GM19025 (cell line): ENCODE measurements at regions not wholly inside any gene's neighbourhood (a gene's known extent, or its start where the extent isn't known, plus 50 kb on each side); places are given as distances from the start of the nearest gene placed in this dataset.

Source experiments
- ATAC-seq: cut with Tn5 transposase; IDR thresholded peaks from one replicate; pipeline ENCODE4 v1.9.1; 2021; ENCODE audit warnings: mild to moderate bottlenecking, low read depth, moderate library complexity; ENCODE audit not compliant: unreplicated experiment

DNA sequence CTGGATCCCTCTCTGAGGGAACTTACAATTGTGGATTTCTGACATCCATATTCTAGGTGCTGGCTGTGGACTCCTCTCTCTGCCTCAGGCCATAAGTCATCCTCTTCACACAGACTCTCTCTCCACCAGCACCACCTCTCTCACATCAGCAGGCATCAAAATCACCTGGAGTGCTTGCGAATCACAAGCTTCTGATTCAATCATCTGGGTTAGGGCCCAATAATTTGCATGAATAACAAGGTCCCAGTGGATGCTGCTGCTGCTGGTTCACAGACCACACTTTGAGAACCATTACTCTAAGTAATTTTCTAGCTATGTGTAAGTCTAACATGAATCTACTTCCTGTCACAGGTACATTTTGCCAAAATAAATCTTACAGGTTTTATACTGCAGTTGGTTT is 214.9 kb downstream of the DSEL start:
- no peak for ATAC-seq

DNA sequence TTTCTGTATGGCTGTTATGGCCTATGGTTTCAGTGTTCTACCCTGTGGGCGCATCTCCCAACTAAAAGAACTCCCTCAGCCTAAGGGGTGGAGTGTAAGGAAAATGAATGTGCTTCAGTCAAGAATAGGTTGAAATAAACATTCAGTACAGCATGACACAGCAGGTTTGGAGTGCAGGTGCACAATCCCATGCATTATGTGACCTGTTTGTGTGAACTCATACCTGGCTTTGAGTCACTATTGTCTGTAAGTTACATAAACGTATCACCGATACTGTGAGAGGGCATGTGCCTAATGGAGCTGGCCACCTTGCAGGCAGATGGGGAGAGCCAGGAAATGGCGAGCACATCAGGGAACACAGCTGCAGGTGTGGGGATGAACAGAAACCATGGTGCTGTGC is 216.0 kb downstream of the DSEL start:
- ATAC-seq, result no peak

DNA sequence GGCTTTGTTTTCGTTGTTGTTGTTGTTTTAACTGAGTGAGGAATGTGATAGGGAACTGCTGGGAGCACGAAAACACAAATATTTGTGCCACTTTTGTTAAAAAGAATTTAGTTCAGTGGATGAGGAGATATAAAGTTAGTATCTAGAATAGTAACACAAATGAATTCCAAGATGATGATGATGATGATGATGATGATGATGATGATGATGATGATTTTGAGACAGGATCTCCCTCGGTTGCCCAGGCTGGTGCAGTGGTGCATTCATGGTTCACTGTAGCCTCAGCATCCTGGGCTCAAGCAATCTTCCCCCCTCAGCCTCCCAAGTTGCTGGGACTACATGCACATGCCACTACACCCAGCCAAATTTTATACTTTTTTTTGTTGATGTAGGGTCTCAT is 223.7 kb downstream of the DSEL start:
- no peak for ATAC-seq

DNA sequence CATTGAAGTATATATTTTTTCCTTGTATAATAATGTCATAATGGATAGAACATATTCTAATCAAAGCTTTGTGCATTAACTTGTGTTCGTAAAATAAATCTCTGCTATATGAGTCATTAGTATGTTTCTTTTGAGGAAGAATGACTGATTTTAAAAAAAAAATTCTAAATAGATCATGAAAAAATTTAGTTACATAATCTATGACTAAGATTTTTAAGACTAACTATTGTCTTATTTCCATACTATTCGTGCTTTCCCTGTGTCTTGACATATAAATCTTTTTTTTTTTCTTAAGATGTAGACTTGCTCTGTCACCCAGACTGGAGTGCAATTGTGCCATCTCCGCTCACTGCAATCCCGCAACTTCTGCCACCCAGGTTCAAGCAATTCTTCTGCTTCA is 226.1 kb downstream of the DSEL start:
- ATAC-seq, result no peak

DNA sequence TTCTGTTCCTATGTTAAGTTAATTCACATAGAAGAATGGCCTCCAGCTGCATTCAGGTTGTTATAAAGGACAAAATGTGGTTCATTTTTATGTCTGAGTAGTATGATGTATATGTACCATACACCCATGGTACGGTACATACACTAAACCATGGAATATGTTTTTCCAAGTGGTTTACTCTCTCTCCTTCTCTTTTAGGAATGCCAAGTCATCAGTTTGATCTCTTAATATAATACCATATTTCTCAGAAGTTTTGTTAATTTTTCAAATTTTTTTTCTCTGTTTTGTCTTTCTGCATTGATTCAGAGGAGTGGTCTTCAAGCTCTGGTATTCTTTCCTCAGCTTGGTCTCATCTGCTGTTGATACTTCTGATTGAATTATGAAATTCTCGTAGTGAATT is 230.9 kb downstream of the DSEL start:
- no peak for ATAC-seq

DNA sequence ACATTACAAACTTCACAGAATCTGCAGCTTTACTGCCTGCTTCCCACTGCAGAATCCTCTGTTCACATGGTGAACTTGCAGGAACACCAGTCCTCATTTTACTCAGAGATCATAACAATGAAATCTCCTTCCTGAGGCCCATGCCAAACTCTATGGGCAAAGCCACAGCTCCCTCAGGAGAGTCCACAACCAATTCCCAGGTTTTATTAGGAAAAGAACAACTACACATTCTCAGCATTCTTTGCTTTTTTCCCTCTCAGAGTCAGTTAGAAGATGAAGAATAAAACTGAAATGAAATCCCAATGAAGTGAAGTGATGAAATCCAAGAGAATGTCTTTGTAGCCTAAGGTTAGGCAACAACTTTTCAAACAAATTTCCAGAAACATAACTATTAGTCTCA is 233.7 kb downstream of the DSEL start:
- no peak for ATAC-seq

DNA sequence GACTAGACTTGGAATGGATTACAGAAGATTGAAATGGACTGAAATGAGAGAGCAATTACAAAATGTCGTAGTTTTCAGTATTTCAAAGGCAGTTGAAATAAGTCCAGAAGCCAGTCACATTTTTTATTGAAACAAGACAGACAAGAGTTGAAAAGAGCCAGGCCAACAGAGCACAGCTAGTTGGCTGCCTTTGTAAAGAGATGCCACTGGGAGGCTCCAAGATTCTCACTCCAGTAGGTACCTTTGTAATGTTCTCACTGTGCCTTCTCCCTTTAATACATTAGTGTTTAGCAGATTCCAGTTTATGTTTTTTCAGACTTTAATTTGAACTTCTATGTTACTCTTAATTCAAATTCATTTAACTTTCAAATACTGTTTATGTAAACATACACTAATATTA is 234.8 kb downstream of the DSEL start:
- ATAC-seq, result no peak

DNA sequence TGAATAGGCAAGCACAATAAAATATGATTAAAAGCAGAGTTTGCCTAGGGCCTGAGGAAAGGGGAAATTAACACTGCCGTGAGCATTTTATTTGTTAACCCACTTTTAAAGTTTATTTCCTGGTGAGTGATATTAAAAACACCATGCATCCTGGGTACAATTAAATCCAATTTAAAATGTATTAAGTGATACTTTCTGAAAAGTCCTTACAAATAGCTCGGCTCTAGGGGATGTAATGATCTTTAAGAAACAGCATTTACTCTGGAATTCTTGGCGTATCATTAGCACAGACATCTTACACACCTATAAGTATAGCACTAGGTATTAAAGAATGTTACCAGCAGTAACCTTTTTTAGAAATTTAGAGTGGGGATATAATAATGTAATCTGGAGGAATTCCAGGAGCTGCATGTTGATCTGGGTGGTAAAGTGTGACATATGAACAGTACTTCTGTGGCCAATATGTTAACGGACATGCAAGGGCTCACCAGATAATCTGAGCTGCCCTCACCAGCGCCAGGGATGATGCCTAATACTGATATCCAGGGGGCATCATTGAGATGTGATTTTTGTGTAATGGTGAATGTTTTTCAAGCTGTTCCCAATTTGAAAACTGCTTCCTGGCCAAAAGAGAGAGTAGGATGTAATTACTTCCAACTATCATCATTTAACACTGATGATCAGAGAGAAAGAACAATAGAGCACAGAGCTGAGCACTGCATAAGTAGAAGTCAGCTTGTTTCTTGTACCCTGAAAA is 235.9 kb downstream of the DSEL start:
- no peak for ATAC-seq

DNA sequence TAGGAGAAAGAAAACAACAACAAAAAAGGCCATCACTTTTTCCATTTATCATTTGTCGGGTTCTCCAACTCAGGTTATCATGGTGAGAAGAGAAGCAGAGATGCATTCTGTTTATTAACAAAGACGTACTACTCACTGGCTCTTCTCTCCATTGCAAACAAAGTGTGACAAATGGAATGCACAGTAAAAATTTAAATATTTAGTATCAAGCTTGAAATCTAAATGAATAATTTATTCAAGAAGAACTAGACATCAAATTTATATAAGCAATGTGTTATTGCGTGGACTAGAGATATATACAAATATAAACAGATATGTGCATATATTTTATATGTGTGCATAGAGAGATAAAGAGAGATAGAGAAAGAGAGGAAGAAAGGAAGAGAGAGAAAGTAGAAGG is 236.5 kb downstream of the DSEL start:
- no peak for ATAC-seq

DNA sequence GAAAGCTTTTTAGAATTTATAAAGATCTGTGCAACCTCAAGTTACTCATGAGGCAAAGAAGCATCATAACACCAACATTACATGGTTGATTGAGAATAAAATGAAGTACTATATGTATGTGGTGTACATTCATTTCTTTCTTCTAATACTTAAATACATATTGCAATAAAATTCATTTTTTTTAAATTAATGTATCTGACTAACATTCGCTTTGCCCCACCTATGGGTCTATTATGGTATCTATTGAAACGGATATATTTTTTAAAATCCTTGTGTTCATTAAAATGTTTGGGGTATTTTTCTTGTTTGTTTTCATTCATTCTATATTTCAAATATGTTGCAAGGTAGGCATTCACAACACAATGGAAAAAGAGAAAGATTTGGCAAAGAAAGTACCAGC is 237.5 kb downstream of the DSEL start:
- no peak for ATAC-seq

DNA sequence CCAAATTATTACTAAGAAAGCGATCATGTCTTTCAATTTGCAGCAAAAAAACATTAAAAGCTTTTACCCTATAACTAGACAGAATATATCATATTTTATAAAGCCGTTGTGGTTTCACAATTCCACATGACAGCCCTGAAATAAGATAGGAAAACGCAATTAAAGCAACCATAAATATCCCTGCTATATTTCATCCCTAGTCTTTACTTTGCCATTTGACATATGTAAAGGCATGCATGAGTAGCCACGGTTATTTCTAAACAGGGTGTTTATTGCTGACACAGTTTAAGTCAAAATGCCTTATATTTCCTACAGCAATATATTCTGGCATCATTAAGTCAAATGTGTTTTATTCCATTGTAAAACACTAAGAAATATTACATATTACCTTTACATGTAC is 239.9 kb downstream of the DSEL start:
- no peak for ATAC-seq

DNA sequence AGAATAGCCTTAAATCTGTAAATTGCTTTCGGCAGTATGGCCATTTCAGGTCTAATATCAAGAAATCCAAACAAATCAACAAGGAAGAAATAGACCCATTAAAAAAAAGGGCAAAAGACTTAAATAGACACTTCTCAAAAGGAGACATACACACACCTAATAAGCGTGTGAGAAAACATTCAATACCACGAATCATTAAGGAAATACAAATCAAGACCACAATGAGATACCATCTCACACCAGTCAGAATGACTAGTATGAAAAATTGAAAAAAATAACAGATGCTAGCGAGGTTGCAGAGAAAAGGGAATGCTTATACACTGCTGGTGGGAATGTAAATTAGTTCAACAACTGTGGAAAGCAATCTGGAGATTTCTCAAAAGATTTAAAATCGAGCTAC is 243.2 kb downstream of the DSEL start:
- no peak for ATAC-seq

DNA sequence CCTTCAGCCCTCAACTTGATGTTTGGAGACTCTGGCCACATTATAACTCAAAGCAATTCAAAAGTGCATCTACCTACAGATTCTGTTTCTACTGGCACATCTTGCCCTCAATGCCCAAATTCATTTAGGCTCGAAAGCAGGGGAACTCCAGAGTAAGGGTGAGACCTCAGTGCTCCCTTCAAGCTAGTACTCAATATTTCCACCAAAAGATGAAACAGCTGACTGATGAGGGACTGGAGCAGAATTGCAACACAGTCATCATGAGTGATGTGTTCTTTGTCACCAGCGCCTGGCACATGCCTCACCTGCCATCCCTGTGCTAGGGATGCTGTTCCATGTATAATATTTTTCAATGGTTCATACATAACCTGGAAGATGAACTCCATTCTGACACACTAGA is 247.3 kb downstream of the DSEL start:
- no peak for ATAC-seq

DNA sequence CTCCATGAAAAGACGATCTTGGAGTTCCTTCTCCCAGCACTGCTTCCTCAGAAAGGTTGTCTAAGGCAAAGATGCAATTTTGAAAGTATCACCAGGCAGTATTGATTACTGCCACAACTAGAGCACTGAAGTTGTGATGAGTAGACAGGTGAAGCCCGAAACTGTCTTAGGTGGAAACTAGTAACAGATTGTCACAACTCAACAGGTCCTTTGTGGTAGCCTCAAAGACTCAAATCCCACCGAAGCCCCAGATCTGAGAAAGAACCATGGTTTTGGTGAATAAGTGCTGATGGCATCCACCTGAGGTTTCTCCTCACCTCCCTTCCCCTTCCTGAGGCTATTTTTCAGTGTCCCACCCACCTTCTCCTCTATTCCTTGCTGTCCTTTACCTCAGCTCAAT is 248.0 kb downstream of the DSEL start:
- no peak for ATAC-seq

DNA sequence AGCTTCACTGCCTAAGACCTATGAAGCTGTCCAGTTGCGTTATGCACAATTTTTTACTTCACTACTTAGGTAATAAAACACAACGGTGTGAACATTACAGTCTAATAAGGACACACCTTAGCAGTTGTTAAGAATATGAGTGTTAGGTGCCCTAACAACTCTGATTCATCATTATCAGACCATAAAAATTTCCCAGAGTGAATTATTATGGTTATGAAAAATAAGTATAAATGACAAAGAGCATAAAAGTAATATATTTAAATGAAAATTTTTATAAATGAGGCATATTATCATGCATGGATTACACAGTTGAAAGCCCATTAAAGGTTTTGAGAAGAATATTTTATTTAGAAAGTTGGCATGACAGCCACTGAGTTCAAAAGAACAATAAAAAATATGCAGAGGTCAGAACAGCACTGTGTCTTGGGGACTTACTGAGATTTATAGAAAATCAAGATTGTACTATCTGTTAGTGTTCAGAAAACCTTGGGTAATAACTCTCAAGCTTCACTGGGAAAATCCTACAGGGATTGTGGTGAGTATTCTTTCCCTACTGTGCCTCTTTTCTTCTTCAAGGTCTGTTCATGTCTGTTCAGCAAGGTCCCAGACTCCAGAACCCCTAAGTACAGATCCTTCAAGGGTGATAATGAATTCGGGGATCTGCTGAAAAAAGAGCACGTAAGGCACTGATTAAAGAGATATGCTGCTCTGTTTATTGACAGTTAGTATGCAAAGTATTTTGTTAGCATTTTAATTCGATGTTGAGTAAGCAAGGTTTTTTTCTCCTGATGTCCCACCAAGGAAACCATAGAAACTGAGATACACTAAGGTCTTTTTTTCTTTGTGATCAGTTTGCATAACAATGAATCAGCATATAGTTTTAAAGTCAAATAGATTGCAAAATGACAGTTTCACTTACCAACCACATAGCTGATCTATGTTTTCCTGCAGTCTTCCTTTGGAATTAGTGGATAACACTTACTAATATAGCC is 250.0 kb downstream of the DSEL start:
- no peak for ATAC-seq

DNA sequence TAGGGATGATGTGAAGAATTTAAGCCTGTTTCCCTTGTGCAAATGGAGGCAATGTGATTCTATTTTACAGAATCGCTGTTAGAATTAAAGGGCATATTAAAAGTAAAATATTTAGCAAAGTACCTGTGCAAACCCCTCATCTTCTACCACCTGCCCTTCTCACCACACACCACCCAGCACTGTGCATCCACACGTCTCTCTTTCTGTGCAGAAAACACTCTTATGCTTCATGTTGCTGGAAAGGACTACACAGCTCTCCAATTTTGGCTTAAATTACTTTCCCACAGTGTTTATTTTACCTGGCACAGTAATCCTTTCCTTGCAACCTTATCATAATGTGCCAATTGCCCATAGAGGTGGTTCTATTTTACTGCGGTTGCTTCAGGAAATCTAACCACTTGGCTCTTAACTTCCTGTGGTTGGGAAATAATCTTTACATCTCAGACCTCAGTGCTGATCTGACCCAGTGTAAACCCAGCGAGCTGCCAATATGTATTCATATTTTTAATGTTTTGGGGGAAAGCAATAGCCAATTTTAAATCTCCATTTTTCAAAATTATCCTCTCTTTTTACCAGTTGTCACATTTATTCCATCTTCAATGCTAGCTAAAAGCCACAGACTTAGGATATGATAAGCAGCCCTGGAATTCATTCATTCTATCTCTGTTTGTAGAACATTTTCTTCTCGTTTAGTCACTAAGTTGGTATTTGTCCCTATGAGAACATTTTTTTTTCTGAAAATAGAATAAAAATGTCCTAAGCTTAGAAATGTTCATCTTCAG is 250.9 kb downstream of the DSEL start:
- ATAC-seq, result no peak

DNA sequence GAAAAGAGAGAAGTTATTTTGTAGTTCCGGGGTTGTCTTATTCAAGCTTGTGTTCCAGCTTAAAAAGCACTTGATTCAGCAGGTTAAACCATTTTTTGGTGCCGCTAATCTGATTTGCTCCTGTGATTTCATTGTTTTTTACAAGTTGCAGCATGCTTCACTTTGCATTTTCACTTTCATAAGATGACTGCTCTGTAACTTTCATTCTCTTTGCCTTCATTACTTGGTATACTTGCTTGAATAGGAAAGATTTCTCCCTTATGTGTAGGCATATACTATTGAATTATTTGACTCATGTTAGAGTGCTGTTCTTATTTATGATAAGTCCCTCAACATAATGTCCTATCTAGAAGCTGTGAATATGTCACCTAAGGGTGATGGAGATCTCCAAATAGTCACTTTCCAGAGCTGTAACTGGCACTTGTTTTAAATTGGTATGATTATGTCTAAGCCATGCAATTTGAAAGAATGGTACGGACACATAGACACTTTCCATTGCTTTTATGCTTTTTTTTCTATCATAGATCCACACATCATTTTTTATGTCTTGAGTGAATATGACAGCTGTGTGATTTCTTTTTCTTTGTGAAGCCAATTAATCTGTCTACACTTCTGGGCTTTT is 254.5 kb downstream of the DSEL start:
- ATAC-seq, result peak; percentile 41

DNA sequence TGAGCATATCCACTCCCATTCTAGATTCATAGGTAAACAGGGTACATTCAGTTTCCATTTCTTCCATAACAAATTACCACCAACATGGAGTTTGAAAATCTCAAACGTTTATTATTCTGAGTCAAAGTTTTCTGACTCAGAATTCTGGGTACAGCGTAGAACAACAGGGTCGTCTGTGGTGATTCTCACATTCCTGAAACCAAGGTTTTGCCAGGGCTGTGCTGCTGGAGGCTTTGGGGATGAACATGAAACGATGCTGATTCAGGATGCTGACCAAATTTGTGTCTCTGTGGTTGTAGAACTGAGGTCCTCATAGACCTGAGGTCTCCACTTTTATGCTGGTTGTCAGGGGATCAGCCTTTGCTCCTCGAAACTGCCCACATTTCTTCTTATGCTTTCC is 255.7 kb downstream of the DSEL start:
- no peak for ATAC-seq

DNA sequence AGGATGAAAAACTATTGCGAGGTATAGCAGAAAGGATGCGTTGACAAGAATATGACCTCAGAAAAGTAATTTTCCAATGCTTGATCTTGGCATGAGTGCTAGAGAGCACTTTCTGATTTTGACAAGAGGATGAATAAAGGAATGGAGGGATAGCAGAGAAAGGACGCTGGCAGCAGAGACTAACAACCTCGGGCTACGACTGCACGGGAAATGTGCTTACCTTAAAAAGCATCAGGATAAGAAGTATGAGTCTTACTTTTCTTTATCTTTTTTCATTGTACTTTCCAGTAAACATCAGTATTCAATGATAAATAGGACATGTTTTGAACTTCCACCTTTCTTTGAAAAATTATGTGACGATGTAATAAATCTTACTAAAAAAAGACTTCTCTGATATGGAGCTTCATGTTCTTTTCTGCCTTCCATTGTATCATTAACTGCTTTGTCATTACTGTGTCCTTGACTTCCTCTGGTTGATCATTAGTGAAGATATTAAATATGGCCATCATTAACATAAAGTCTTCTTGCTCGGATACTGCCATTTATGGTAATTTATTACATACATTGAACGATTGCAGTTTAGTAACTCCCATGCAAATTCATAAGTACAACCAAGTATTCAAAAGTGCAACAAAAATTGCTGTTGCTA is 265.6 kb downstream of the DSEL start:
- no peak for ATAC-seq
